Keratinocyte (primary cell): ENCODE measurements at regions not wholly inside any gene's neighbourhood (a gene's known extent, or its start where the extent isn't known, plus 50 kb on each side); places are given as distances from the start of the nearest gene placed in this dataset.

ENCODE experiments used
- EZH2 ChIP-seq: IDR thresholded peaks from one replicate; pipeline ENCODE4 v1.6.1; 2012; ENCODE audit warnings: inconsistent platforms, mild to moderate bottlenecking, low read length, moderate library complexity
- TF ChIP-seq, protein P1 (sequence below), 3 experiments: IDR thresholded peaks in 1 of 3; conservative IDR thresholded peaks in 1 of 3; optimal IDR thresholded peaks in 1 of 3; 2 replicates in 2 of 3; 3 replicates in 1 of 3; pipeline versions ENCODE3 to v1.5.1; 2011; ENCODE audit warnings: low read length in 3 of 3, mild to moderate bottlenecking in 3 of 3, moderate library complexity in 2 of 3, control low read depth in 1 of 3, inconsistent platforms in 1 of 3; ENCODE audit not compliant: insufficient read depth in 2 of 3; ENCODE audit errors: extremely low read depth in 1 of 3

DNA sequence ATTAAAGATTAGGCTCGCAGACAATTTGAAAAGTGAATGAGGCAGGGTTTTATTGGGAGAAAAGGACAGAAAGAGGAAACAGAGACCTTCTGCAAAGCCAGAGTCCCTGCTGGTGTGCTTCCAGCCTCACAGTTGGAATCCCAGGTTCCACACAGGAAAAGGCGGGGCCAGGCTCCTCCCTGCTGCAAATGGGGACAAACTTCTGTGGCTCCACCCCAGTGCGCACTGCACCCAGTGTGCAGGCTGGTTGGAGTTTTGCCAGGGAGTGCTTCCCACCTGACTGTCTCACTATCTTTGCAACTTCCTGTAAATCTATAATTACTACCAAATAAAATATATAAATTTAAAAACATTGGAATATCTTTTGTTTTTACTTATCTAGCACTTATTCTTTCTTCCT is 386.0 kb upstream of the GRIN3A start:
- TF ChIP-seq, protein P1, sequence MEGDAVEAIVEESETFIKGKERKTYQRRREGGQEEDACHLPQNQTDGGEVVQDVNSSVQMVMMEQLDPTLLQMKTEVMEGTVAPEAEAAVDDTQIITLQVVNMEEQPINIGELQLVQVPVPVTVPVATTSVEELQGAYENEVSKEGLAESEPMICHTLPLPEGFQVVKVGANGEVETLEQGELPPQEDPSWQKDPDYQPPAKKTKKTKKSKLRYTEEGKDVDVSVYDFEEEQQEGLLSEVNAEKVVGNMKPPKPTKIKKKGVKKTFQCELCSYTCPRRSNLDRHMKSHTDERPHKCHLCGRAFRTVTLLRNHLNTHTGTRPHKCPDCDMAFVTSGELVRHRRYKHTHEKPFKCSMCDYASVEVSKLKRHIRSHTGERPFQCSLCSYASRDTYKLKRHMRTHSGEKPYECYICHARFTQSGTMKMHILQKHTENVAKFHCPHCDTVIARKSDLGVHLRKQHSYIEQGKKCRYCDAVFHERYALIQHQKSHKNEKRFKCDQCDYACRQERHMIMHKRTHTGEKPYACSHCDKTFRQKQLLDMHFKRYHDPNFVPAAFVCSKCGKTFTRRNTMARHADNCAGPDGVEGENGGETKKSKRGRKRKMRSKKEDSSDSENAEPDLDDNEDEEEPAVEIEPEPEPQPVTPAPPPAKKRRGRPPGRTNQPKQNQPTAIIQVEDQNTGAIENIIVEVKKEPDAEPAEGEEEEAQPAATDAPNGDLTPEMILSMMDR (optimal IDR thresholded peaks at IDR 0.05 in 1 of 3, IDR thresholded peaks at IDR 0.05 in 1 of 3, conservative IDR thresholded peaks at IDR 0.05 in 1 of 3; ENCODE audit: extremely low read depth in 1 of 3, insufficient read depth in 2 of 3, low read length in 3 of 3), result no peak
- no peak for TF ChIP-seq EZH2
